ENCODE measurements at regions not wholly inside any gene's neighbourhood (a gene's known extent, or its start where the extent isn't known, plus 50 kb on each side); places are given as distances from the start of the nearest gene placed in this dataset.
"Not testable (repeated sequence)": the region's sequence is repeated elsewhere in the genome, so short reads cannot be mapped to it uniquely, and the experiment has no call there.

- in situ Hi-C loops (cut with MboI; ENCODE audit: low pct_unique_long_range_greater_than_20kb, low sequenced_read_pairs); DNase-seq: not testable (repeated sequence)
Observed at GRCh38 chr10:47647523-47648101, 115.8 kb downstream of the SYT15B start.

GRCh38 chr10:47646686-47647273, 116.6 kb downstream of the SYT15B start:
- in situ Hi-C loops (cut with MboI; ENCODE audit: low pct_unique_long_range_greater_than_20kb, low sequenced_read_pairs); DNase-seq: not testable (repeated sequence)

GRCh38 chr10:47626975-47627374, 103.5 kb upstream of the AGAP9 start:
- in situ Hi-C loops (cut with MboI; ENCODE audit: low pct_unique_long_range_greater_than_20kb, low sequenced_read_pairs); DNase-seq: not testable (repeated sequence)

GRCh38 chr10:47622719-47623118, 99.3 kb upstream of the AGAP9 start:
- in situ Hi-C loops (cut with MboI; ENCODE audit: low pct_unique_long_range_greater_than_20kb, low sequenced_read_pairs); DNase-seq: not testable (repeated sequence)

GRCh38 chr10:47619300-47620012, 96.0 kb upstream of the AGAP9 start:
- DNase-seq; in situ Hi-C loops (cut with MboI; ENCODE audit: low pct_unique_long_range_greater_than_20kb, low sequenced_read_pairs): not testable (repeated sequence)

- DNase-seq; in situ Hi-C loops (cut with MboI; ENCODE audit: low pct_unique_long_range_greater_than_20kb, low sequenced_read_pairs): not testable (repeated sequence)
Observed at GRCh38 chr10:47609311-47609710, 85.9 kb upstream of the AGAP9 start.

GRCh38 chr10:47605791-47606773, 82.6 kb upstream of the AGAP9 start:
- in situ Hi-C loops (cut with MboI; ENCODE audit: low pct_unique_long_range_greater_than_20kb, low sequenced_read_pairs); DNase-seq: not testable (repeated sequence)

GRCh38 chr10:47600604-47601003, 77.2 kb upstream of the AGAP9 start:
- in situ Hi-C loops (cut with MboI; ENCODE audit: low pct_unique_long_range_greater_than_20kb, low sequenced_read_pairs); DNase-seq: not testable (repeated sequence)

GRCh38 chr10:47600127-47600526, 76.7 kb upstream of the AGAP9 start:
- in situ Hi-C loops (cut with MboI; ENCODE audit: low pct_unique_long_range_greater_than_20kb, low sequenced_read_pairs); DNase-seq: not testable (repeated sequence)

- DNase-seq; in situ Hi-C loops (cut with MboI; ENCODE audit: low pct_unique_long_range_greater_than_20kb, low sequenced_read_pairs): not testable (repeated sequence)
Observed at GRCh38 chr10:47599657-47600056, 76.2 kb upstream of the AGAP9 start.

- DNase-seq; in situ Hi-C loops (cut with MboI; ENCODE audit: low pct_unique_long_range_greater_than_20kb, low sequenced_read_pairs): not testable (repeated sequence)
Observed at GRCh38 chr10:47593805-47594204, 70.4 kb upstream of the AGAP9 start.

- DNase-seq; in situ Hi-C loops (cut with MboI; ENCODE audit: low pct_unique_long_range_greater_than_20kb, low sequenced_read_pairs): not testable (repeated sequence)
Observed at GRCh38 chr10:47593129-47593528, 69.7 kb upstream of the AGAP9 start.

- DNase-seq; in situ Hi-C loops (cut with MboI; ENCODE audit: low pct_unique_long_range_greater_than_20kb, low sequenced_read_pairs): not testable (repeated sequence)
Observed at GRCh38 chr10:47590956-47591355, 67.5 kb upstream of the AGAP9 start.

- in situ Hi-C loops (cut with MboI; ENCODE audit: low pct_unique_long_range_greater_than_20kb, low sequenced_read_pairs), result not testable (repeated sequence)
Observed at GRCh38 chr10:47590534-47590933, 67.1 kb upstream of the AGAP9 start.

GRCh38 chr10:47582051-47582450, 58.6 kb upstream of the AGAP9 start:
- in situ Hi-C loops (cut with MboI; ENCODE audit: low pct_unique_long_range_greater_than_20kb, low sequenced_read_pairs); DNase-seq: not testable (repeated sequence)

More at GRCh38 chr10:47590534-47590933, 67.1 kb upstream of the AGAP9 start:
- not testable (repeated sequence) for DNase-seq

GRCh38 chr10:47580063-47580462, 56.6 kb upstream of the AGAP9 start:
- in situ Hi-C loops (cut with MboI; ENCODE audit: low pct_unique_long_range_greater_than_20kb, low sequenced_read_pairs); DNase-seq: not testable (repeated sequence)

- in situ Hi-C loops (cut with MboI; ENCODE audit: low pct_unique_long_range_greater_than_20kb, low sequenced_read_pairs); DNase-seq: not testable (repeated sequence)
Observed at GRCh38 chr10:47578547-47578946, 55.1 kb upstream of the AGAP9 start.

Measured in KBM-7 (cell line).